Activated CD4-positive, alpha-beta memory T cell treated with anti-CD3 and anti-CD28 coated beads for 36 hours (primary cell): ENCODE measurements at regions not wholly inside any gene's neighbourhood (a gene's known extent, or its start where the extent isn't known, plus 50 kb on each side); places are given as distances from the start of the nearest gene placed in this dataset.
"Not testable (repeated sequence)": the region's sequence is repeated elsewhere in the genome, so short reads cannot be mapped to it uniquely, and the experiment has no call there.

Experiments
- CTCF ChIA-PET: fragments of 350-600 bp; sonication (Branson Sonifier 250); formaldehyde crosslinking; loops from one replicate; lab custom pipeline; 2021; ENCODE audit warnings: antibody characterized with exemption, inconsistent platforms; lab: Charles Lee
- POLR2A ChIA-PET: fragments of 350-600 bp; sonication (Branson Sonifier 250); formaldehyde crosslinking; loops from one replicate; lab custom pipeline; 2021; ENCODE audit warnings: antibody characterized with exemption; lab: Charles Lee
- DNase-seq: peaks from one replicate; pipeline ENCODE4 v3.0.0-alpha.2; 2020
- H3K27ac Mint-ChIP-seq: one replicate; pipeline ENCODE4 v1.8.0; 2021; ENCODE audit warnings: mixed read lengths
- H3K27me3 Mint-ChIP-seq: one replicate; pipeline ENCODE4 v1.8.0; 2021; ENCODE audit warnings: mixed read lengths
- H3K36me3 Mint-ChIP-seq: one replicate; pipeline ENCODE4 v1.8.0; 2021; ENCODE audit warnings: mixed read lengths
- H3K4me1 Mint-ChIP-seq: one replicate; pipeline ENCODE4 v1.8.0; 2021; ENCODE audit warnings: low read depth, mixed read lengths
- H3K4me3 Mint-ChIP-seq: one replicate; pipeline ENCODE4 v1.8.0; 2021; ENCODE audit warnings: mild to moderate bottlenecking, mixed read lengths
- H3K9me3 Mint-ChIP-seq: one replicate; pipeline ENCODE4 v1.8.0; 2021; ENCODE audit warnings: mixed read lengths
- intact Hi-C: fragments of 100-400 bp; cut with micrococcal nuclease; formaldehyde crosslinking; loops from one replicate; pipeline ENCODE4 v1.15.1; 2023

DNA sequence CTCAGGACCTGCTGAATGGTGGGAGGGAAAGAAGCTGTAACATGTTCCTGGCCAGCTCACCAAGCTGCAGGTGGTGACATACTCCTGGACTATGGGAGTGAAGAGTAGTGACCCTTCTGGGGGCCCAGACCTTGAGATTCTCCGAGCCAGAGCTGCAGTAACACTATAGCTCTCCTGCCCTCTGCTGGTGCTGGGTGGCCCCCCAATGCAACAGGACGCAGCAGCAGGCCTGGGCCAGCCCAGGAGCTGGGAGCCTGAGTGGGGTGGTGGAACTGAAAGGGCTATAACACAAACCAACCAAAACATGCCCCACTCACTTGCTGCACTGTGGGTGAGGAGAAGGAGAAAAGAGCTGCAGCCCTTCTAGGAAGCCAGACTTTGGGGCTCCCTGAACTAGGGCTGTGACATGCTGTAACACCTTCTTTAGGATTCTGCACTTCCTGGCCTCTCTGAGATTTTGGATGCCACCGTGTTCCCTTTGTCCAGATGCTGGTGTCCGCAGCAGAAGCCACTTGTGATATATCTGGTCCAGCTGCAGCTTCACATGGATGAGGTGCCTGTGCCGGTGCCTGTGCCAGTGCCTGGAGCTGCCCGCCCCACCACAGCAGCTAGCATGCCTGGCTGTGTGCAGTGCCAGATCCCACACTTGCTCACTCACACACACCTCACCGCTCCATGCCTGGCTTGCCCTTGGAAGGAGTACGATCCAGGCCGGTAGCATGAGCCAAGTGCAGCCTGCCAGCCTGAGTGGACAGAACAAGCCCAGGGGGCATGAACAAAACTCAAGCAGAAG, 636.8 kb upstream of the KCNMB2 start:
- intact Hi-C loops: no loop called here
- Mint-ChIP-seq H3K36me3 (peaks cover 7% of the 10 kb centered on the region), H3K9me3 (peaks cover 22% of the 10 kb centered on the region), H3K27ac (no peak overlapping the region), H3K27me3 (no peaks in the 10 kb centered on the region), H3K4me1 (no peaks in the 10 kb centered on the region), H3K4me3 (no peak overlapping the region)
- ChIA-PET POLR2A (no interaction called here), CTCF (no interaction called here)
- DNase-seq: no peak

DNA sequence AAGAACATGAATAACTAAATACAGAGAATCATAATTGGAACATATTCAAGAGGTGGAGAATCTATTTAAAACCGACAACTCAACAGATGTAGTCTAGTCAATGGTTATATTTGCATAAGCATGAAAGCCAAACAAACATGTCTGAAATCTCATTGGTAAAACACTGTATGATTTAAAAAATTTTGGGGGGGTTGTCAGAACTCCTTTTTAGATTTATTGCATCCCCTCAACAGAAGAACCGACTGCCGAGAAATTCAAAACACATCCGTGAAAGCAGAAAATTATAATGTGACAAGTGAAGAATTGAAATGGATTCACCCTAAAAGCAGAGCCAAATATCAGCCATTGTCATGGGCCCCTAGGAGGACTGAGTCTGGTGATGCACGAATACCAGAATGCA, 633.4 kb upstream of the KCNMB2 start:
- H3K4me3 Mint-ChIP-seq: no peak overlapping the region
- DNase-seq: no peak
- H3K27me3 Mint-ChIP-seq: no peaks in the 10 kb centered on the region
- H3K36me3 Mint-ChIP-seq: peaks cover 2% of the 10 kb centered on the region
- H3K9me3 Mint-ChIP-seq: peaks cover 22% of the 10 kb centered on the region
- ChIA-PET CTCF (no interaction called here), POLR2A (no interaction called here)
- no peak overlapping the region for H3K27ac Mint-ChIP-seq
- no peaks in the 10 kb centered on the region for H3K4me1 Mint-ChIP-seq
- intact Hi-C loops: no loop called here

DNA sequence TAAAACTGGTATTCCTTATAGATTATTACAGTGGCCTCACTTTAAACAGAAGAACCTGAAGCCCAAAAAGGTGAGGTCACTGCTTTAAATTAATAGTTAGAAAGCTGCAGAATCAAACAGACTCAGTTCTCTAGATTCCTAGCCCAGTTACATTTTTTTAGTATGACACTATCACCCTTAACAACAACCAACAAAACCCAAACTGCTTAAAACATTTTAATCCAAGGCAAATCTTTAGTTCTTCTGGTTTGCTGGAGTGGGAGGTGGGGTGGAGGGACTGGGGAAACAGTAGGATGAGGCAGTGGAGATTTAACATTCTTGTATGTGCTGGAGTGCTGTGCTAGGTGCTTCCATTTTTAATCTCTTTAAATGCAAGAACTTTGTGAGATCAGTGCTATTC, 631.6 kb upstream of the KCNMB2 start:
- intact Hi-C loops: no loop called here

DNA sequence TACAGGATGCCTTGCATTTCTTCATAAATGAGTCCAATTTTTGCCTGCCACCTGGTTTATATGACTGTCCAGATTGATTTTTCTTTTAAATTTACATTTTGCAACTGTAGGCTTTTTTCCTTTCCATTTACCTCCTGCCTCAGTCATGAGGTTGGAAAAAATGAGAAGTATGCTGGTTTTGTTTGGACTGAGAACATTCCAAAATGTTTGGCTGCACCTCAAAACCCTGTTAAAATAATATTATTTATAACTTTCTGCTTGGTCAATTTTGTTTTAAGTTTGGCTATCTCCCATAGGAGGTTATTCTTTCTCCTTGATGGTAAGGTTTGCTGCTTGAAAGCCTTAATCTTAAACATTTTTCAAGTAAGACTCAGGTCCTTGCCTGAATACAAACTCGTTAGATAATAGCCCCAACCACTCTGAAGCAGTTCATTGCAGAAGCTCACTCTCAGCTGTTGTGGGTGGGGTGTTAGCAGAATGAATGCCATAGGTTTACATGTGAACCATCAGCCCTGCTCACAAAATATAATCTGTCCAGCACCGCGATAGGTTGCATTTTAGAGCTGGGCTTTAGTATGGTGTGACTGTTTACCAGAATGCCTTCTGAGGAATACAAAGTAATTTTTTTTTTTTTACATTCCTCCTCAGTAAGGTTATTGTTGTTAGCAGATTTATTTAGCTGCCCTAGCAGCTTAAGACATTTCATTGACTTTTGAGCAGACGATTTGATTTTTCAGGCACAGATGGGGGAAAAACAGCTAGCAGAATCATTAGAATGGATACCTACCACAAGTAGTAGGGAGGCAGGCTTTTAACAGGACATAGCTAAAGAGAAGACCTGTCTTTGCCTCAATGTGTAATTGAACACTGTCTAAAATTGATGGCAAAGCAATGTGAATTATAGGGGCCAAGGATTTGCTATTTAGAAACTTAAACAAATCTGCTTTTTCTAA, 630.8 kb upstream of the KCNMB2 start:
- H3K27me3 Mint-ChIP-seq: no peaks in the 10 kb centered on the region
- CTCF ChIA-PET: no interaction called here
- H3K4me1 Mint-ChIP-seq: no peaks in the 10 kb centered on the region
- peaks cover 1% of the 10 kb centered on the region for H3K9me3 Mint-ChIP-seq
- no peak overlapping the region for H3K27ac Mint-ChIP-seq
- intact Hi-C loops: no loop called here
- POLR2A ChIA-PET: no interaction called here
- H3K4me3 Mint-ChIP-seq: no peak overlapping the region
- H3K36me3 Mint-ChIP-seq: no peaks in the 10 kb centered on the region
- DNase-seq: no peak

More for the DNA sequence above, 631.6 kb upstream of the KCNMB2 start:
- ChIA-PET POLR2A (interaction anchor here (0.5 to 0.7 kb wide), 2 partner anchors 15 to 720 kb away, joined by 3 read pairs; no protein-coding TSS in a partner anchor), CTCF (no interaction called here)
- no peak overlapping the region for H3K4me3 Mint-ChIP-seq
- H3K27ac Mint-ChIP-seq: no peak overlapping the region
- peaks cover 1% of the 10 kb centered on the region for H3K36me3 Mint-ChIP-seq
- H3K9me3 Mint-ChIP-seq: peaks cover 10% of the 10 kb centered on the region
- no peaks in the 10 kb centered on the region for H3K27me3 Mint-ChIP-seq
- no peaks in the 10 kb centered on the region for H3K4me1 Mint-ChIP-seq
- DNase-seq: no peak

DNA sequence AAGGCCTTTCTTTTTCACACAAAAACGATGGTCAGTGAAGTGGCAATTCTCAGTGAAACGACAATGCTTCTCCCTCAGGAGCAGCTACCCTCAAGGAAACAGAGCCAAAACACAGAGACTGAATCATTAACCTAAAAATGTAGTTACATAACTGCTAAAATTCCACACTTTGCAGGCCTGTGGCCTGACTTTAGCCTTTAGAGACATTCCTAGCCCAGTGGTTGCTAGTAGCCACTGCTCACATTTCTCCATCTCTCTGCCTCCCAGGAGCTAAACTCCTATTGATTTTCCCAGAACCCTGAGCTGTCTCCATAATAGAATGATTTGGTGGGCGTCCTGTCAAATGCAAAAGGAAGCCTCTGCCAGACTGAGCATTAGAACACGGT, 630.1 kb upstream of the KCNMB2 start:
- CTCF ChIA-PET: no interaction called here
- POLR2A ChIA-PET: no interaction called here
- intact Hi-C loops: no loop called here
- Mint-ChIP-seq H3K27ac (no peak overlapping the region), H3K4me1 (no peaks in the 10 kb centered on the region), H3K36me3 (no peaks in the 10 kb centered on the region), H3K9me3 (no peaks in the 10 kb centered on the region), H3K27me3 (no peaks in the 10 kb centered on the region), H3K4me3 (no peak overlapping the region)
- DNase-seq: no peak

DNA sequence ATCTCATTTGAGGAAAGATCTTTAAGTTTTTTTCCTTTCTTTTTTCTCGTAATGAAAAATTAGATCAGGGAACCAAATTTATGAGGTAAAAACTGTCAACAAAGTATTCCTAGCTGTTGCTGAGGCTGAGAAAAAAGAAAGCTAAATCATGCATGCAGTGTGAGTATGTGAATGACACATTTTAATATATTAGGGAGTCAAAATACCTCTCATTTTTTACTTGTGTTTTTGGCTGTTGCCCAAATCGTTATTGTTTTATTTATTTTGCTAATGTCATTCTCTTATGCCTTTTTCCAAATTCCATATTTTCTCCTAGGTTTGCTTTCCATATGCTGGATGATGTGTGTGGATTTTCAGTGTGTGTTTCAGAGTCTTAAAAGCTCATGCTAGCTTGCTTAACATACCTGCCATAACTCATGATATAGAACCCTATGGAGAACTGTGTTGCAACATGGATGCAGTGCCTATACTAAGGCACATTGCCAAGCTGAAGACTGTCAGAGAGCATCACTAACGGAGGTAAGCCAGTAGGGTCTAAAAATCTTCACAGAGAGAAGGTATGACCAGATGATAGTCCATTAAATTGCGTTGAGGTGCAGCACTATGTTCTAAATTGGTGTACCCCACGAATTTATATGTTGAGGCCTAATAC, 629.5 kb upstream of the KCNMB2 start:
- Mint-ChIP-seq H3K36me3 (no peaks in the 10 kb centered on the region), H3K4me3 (no peak overlapping the region), H3K27me3 (no peaks in the 10 kb centered on the region), H3K9me3 (no peaks in the 10 kb centered on the region), H3K27ac (no peak overlapping the region), H3K4me1 (no peaks in the 10 kb centered on the region)
- no peak for DNase-seq
- ChIA-PET POLR2A (no interaction called here), CTCF (no interaction called here)
- intact Hi-C loops: no loop called here

DNA sequence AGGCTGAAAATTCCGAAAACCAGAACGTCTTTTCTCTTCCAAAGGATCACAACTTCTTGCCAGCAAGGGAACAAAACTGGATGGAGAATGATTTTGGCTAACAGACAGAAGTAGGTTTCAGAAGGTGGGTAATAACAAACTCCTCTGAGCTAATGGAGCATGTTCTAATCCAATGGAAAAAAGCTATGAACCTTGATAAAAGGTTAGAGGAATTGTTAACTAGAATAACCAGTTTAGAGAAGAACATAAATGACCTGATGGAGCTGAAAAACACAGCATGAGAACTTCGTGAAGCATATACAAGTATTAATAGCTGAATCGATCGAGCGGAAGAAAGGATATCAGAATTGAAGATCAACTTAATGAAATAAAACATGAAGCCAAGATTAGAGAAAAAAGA, 626.7 kb upstream of the KCNMB2 start:
- H3K4me1 Mint-ChIP-seq, DNase-seq, H3K4me3 Mint-ChIP-seq, intact Hi-C loops, H3K27me3 Mint-ChIP-seq, CTCF ChIA-PET, H3K36me3 Mint-ChIP-seq, H3K9me3 Mint-ChIP-seq, H3K27ac Mint-ChIP-seq: not testable (repeated sequence)
- POLR2A ChIA-PET: interaction anchor here (0.6 kb wide), 1 partner anchor 321 kb away, joined by 6 read pairs; no protein-coding TSS in a partner anchor

DNA sequence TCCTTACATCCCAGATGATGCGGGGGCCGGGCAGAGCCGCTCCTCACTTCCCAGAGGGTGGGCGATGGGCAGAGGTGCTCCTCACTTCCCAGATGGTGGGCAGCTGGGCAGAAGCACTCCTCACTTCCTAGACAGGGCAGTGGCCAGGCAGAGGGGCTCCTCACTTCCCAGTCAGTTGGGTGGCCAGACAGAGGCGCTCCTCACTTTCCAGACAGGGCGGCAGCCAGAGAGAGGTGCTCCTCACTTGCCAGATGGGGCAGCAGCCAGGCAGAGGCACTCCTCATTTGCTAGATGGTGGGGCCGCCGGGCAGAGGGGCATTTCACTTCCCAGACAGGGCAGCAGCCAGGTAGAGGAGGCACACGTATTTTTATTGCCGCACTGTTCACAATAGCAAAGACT, 622.0 kb upstream of the KCNMB2 start:
- no peaks in the 10 kb centered on the region for H3K27me3 Mint-ChIP-seq
- H3K4me1 Mint-ChIP-seq: no peaks in the 10 kb centered on the region
- CTCF ChIA-PET: no interaction called here
- H3K9me3 Mint-ChIP-seq: peaks cover 9% of the 10 kb centered on the region
- no peak overlapping the region for H3K27ac Mint-ChIP-seq
- no peak overlapping the region for H3K4me3 Mint-ChIP-seq
- no peak for DNase-seq
- POLR2A ChIA-PET: no interaction called here
- intact Hi-C loops: no loop called here
- no peaks in the 10 kb centered on the region for H3K36me3 Mint-ChIP-seq

DNA sequence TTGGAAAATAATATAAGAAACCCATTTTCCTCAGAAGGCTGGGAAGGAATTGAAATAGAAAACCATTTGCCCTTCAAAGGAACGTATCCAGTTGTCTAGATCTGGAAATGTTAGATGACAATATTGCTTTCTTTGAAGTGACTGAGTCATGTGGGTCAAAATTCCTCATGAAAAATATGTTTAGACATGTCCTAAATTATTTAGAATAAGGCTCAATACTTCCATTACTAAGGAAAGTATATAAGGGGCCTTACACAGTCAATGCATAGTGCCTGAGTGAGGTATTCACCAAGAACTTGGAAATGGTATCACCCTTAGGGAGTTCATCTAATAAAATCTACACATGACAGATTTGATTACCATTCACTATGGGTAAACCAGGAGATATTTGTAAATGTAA, 619.8 kb upstream of the KCNMB2 start:
- POLR2A ChIA-PET: no interaction called here

DNA sequence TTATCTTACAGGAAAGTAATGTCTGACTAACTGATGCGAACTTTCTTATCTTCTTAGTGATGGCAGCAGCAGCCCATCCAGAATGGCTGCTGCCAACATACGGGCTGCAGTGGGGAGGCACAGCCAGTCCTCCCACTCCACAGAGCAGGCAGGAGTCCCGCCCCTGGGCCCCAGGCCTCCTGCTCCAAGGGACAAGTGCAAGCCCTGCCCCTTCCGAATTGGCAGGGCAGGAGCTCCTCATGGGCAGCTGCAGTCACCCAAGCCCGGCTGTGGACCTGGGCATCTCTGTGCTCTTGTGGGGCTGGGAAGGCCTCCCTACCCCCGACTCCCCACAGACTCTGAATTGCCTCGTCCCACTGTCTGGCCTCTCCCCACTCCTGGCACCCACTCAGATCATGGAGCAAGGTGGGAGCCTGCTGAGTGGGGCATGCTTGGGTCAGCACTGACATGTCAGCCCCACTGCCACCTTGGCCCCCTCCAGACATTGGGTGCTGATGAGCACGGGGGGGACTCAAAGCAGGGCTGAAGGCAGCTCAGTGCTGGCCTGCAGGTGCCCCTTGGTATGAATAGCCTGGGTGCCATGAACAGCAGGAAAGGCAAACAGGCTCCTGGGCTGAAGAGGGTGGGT, 618.9 kb upstream of the KCNMB2 start:
- H3K36me3 Mint-ChIP-seq: no peaks in the 10 kb centered on the region

More for the DNA sequence above, 619.8 kb upstream of the KCNMB2 start:
- Mint-ChIP-seq H3K4me3 (no peak overlapping the region), H3K4me1 (no peaks in the 10 kb centered on the region), H3K27me3 (no peaks in the 10 kb centered on the region), H3K27ac (no peak overlapping the region), H3K9me3 (peaks cover 9% of the 10 kb centered on the region), H3K36me3 (no peaks in the 10 kb centered on the region)
- no peak for DNase-seq
- intact Hi-C loops: no loop called here
- CTCF ChIA-PET: no interaction called here

DNA sequence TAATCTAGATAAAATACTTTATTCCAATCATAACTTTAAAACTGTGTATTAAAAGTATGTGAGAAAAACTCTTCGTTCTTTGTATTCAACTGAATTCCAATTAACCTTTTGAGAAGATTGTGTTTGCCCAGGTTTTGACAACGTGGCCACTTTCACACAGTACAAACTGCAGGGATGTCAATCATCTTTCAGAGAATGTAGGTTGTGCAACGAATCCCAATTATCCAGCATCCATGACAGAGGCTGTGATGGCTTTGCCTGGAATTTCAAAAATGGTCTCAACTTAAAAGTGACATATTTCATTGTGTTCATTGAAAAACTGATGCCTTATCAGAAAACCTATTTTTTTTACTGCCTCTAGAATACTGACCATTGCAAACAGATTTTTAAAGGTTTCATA, 615.1 kb upstream of the KCNMB2 start:
- Mint-ChIP-seq H3K4me3 (no peak overlapping the region), H3K36me3 (no peaks in the 10 kb centered on the region), H3K27me3 (no peaks in the 10 kb centered on the region), H3K9me3 (peaks cover 4% of the 10 kb centered on the region), H3K4me1 (no peaks in the 10 kb centered on the region), H3K27ac (no peak overlapping the region)
- ChIA-PET CTCF (no interaction called here), POLR2A (no interaction called here)
- intact Hi-C loops: no loop called here
- no peak for DNase-seq

More for the DNA sequence above, 618.9 kb upstream of the KCNMB2 start:
- Mint-ChIP-seq H3K4me3 (no peak overlapping the region), H3K9me3 (peaks cover 9% of the 10 kb centered on the region), H3K27ac (no peak overlapping the region), H3K4me1 (no peaks in the 10 kb centered on the region), H3K27me3 (no peaks in the 10 kb centered on the region)
- ChIA-PET POLR2A (no interaction called here), CTCF (interaction anchor here (1.1 kb wide), 1 partner anchor 140 kb away, joined by 3 read pairs; no protein-coding TSS in a partner anchor)
- DNase-seq: no peak
- intact Hi-C loops: no loop called here

DNA sequence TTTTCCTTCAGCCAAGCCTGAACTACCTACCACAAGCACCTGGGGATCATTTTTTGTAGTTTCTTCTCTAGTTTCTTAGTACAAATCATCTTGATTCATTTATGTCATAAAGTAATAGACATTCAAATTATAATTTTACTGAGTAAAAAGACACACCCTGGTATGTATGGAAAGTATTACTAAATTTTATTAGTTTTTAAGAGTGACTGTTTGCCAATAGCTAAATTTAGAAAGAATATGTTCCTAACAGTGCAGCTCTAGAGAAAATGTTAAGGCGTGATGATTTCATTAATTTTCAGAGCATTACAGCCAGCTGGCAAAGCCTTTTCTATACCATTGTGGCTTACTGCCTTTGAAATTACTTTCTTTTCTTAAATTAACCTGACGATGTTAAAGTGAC, 612.0 kb upstream of the KCNMB2 start:
- POLR2A ChIA-PET: no interaction called here
- Mint-ChIP-seq H3K9me3 (peaks cover 4% of the 10 kb centered on the region), H3K27ac (no peak overlapping the region), H3K4me1 (peaks cover 17% of the 10 kb centered on the region), H3K4me3 (no peak overlapping the region), H3K36me3 (no peaks in the 10 kb centered on the region), H3K27me3 (no peaks in the 10 kb centered on the region)
- intact Hi-C loops: no loop called here
- CTCF ChIA-PET: no interaction called here
- no peak for DNase-seq
